Astrocyte of the cerebellum (primary cell): ENCODE measurements at regions not wholly inside any gene's neighbourhood (a gene's known extent, or its start where the extent isn't known, plus 50 kb on each side); places are given as distances from the start of the nearest gene placed in this dataset.
"Not testable (repeated sequence)": the region's sequence is repeated elsewhere in the genome, so short reads cannot be mapped to it uniquely, and the experiment has no call there.

Experiments used
- DNase-seq: peaks from one replicate; pipeline ENCODE4 v3.0.0-alpha.2; 2011; ENCODE audit warnings: low read depth
- H3K4me3 ChIP-seq: 2 replicates; pipeline ENCODE4 v1.5.1; 2011; ENCODE audit warnings: mild to moderate bottlenecking, low read depth, low read length, moderate library complexity
- in situ Hi-C: cut with HindIII; loops from 2 replicates; pipeline ENCODE4 v1.10.0; 2017; ENCODE audit warnings: low sequenced_read_pairs
- TF ChIP-seq, protein P1 (sequence below): IDR thresholded peaks from 2 replicates; pipeline ENCODE4 v1.5.1; 2012; ENCODE audit warnings: low read length, low read depth, moderate library complexity, mild to moderate bottlenecking; ENCODE audit errors: missing control alignments

DNA sequence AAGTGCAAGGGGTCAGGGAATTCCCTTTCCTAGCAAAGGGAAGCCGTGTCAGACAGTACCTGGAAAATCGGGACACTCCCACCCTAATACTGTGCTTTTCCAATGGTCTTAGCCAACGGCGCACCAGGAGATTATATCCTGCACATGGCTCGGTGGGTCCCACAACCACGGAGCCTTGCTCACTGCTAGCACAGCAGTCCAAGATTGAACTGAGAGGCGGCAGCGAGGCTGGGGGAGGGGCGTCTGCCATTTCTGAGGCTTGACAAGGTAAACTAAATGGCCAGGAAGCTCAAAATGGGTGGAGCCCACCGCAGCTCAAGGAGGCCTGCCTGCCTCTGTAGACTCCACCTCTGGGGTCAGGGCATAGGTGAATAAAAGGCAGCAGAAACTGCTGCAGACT lies 76.5 kb upstream of the LINC00632 start:
- in situ Hi-C loops, H3K4me3 ChIP-seq, DNase-seq: not testable (repeated sequence)

DNA sequence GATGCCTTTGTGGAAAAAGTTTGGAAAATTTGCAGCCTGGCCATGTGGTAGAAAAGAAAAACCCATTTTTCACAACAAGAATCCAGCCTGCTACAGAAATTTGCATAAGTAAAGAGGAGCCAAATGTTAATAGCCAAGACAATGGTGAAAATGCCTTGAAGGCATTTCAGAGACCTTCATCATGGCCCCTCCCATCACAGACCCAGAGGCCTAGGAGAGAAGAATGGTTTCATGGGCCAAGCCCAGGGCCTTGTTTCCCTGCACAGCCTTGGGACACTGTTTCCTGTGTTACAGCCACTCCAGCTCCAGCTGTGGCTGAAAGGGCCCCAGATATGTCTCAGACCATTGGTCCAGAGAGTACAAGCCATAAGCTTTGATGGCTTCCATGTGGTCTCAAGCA lies 101.4 kb upstream of the LINC00632 start:
- H3K4me3 ChIP-seq: no peak overlapping the region
- DNase-seq: no peak
- in situ Hi-C loops: loop anchor here (10.0 kb wide), 1 partner anchor 307 kb away; no protein-coding TSS in a partner anchor
- TF ChIP-seq, protein P1, sequence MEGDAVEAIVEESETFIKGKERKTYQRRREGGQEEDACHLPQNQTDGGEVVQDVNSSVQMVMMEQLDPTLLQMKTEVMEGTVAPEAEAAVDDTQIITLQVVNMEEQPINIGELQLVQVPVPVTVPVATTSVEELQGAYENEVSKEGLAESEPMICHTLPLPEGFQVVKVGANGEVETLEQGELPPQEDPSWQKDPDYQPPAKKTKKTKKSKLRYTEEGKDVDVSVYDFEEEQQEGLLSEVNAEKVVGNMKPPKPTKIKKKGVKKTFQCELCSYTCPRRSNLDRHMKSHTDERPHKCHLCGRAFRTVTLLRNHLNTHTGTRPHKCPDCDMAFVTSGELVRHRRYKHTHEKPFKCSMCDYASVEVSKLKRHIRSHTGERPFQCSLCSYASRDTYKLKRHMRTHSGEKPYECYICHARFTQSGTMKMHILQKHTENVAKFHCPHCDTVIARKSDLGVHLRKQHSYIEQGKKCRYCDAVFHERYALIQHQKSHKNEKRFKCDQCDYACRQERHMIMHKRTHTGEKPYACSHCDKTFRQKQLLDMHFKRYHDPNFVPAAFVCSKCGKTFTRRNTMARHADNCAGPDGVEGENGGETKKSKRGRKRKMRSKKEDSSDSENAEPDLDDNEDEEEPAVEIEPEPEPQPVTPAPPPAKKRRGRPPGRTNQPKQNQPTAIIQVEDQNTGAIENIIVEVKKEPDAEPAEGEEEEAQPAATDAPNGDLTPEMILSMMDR: no peak

DNA sequence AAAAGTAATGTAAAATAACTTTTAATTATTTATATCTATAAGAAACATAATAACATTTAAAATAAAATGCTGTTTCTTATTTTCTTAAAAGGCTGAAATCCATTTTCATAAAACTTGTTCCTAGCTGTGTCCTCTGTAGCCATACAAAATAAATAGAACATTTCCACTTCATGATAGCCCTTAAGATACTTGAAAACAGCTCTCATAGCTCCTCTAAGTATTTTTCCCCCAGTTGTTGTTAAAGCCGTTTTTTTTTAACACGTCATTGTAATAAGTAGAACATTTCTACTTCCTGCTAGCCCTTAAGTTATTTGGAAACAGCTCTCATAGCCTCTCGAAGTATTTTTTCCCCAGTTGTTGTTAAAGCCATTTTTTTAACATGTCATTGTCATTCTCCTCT lies 97.3 kb upstream of the SOX3 start:
- TF ChIP-seq, protein P1: no peak
- no peak for DNase-seq
- in situ Hi-C loops: loop anchor here (10.0 kb wide), 1 partner anchor 313 kb away; no protein-coding TSS in a partner anchor
- no peak overlapping the region for H3K4me3 ChIP-seq

DNA sequence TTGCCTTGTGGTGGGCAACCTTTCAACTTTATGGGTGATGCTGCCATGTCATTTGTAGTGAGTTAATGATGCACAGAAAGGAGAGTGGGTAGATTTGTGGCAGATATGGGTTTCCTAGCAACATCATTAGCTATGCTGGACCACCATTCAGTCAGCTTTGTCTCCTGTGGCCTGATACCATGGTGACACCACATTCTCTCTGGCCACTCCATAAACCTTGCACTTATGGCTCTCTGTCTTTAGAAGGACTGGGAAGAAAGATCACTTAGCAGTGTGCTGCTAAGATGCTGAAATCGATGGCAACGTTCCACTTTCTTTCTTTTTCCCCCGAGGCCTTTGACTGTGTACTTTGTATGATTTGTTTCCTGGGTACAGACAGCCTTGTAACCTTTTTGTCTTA lies 95.0 kb upstream of the SOX3 start:
- in situ Hi-C loops: loop anchor here (10.0 kb wide), 1 partner anchor 315 kb away; no protein-coding TSS in a partner anchor
- no peak for DNase-seq
- no peak overlapping the region for H3K4me3 ChIP-seq
- TF ChIP-seq, protein P1: no peak

DNA sequence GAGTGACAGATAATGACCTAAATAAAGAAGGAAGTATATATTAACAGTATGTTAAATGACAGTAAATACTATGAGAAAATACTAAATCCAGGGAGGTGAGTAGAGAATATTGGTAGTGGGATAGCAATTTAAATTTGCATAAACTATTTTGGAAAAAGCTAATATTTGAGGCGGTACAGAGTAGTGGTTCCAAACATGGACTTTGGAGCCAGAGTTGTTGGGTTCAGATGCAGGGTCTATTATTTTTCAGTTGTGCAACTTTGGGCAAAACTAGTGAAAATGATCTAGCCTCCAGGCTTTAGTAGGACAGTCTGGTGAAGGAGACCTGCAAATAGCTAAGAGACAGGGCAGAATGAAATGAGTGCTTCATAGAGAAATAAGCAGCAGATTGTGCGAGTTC lies 84.8 kb upstream of the SOX3 start:
- TF ChIP-seq, protein P1: no peak
- in situ Hi-C loops: no loop called here
- no peak for DNase-seq
- H3K4me3 ChIP-seq: no peak overlapping the region

DNA sequence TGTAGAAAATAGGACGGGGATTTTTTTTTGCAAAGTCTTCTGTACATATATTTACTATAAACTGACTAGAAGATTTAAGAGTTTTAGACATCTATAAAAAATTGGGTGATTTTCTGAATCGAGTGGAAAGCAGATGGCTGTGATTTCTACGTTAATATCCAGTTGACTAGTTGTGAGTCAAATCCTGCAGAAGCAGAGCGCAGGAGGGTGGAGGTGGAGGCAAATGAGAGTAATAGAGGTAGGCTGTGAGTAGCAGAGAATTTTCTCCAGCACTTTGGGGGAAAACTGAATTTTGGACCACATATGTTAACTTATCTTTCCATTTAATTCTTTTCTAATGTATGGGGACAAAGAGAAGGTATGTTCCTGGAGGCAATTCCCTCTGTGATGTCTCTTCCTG lies 82.1 kb upstream of the SOX3 start:
- TF ChIP-seq, protein P1: no peak
- no peak overlapping the region for H3K4me3 ChIP-seq
- in situ Hi-C loops: no loop called here
- DNase-seq: no peak

DNA sequence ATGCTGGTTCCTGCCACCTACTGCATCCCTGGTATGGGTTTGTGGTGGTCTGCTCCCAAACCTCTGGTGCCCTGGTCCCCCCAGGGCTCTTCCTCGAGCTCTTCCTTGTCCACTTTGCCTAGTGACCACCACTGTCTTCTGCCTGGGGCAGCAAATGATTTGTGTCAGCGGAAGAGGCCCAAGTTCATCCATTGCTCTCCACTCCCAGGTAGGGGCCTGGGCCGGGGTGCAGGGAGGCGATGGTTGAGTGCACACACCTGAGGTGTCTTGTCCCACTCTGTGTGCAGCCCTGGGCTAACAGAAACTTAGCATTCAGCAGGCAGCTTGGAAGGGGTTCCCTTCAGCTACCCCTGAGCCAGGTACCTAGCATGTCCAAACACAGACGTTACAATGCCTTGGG lies 75.6 kb upstream of the SOX3 start:
- no peak for DNase-seq
- TF ChIP-seq, protein P1: no peak
- in situ Hi-C loops: no loop called here
- H3K4me3 ChIP-seq: no peak overlapping the region
